Mucosa of descending colon (tissue), 3 donors: ENCODE measurements at regions not wholly inside any gene's neighbourhood (a gene's known extent, or its start where the extent isn't known, plus 50 kb on each side); places are given as distances from the start of the nearest gene placed in this dataset.
"Not testable (repeated sequence)": the region's sequence is repeated elsewhere in the genome, so short reads cannot be mapped to it uniquely, and the experiment has no call there.

Experiments
- ATAC-seq: fragments of 200-7000 bp; cut with Tn5 transposase; one replicate; pipeline ENCODE4 v1.9.1; 2020; ENCODE audit warnings: mild to moderate bottlenecking, moderate library complexity
- DNase-seq, 3 donors: peaks; one replicate each; pipeline ENCODE4 v3.0.0-alpha.2; 2020
- H3K36me3 ChIP-seq: fragments of 200-600 bp; one replicate; pipeline ENCODE4 v1.8.0; 2021; ENCODE audit warnings: low read depth, mild to moderate bottlenecking
- H3K4me1 ChIP-seq: fragments of 200-600 bp; one replicate; pipeline ENCODE4 v1.8.0; 2021; ENCODE audit warnings: low read depth, mild to moderate bottlenecking
- H3K4me3 ChIP-seq: fragments of 200-600 bp; one replicate; pipeline ENCODE4 v1.8.0; 2021; ENCODE audit warnings: mild to moderate bottlenecking
- H3K9me3 ChIP-seq: fragments of 200-600 bp; one replicate; pipeline ENCODE4 v1.8.0; 2021; ENCODE audit warnings: mild to moderate bottlenecking
- intact Hi-C, 2 donors: fragments of 100-400 bp; cut with DNase I in 1 of 2; cut with micrococcal nuclease in 1 of 2; formaldehyde crosslinking; loops; one replicate each; pipeline versions ENCODE4 v1.11.0 to v1.11.1; 2022; cut with DNase I, micrococcal nuclease
- TF ChIP-seq, protein P1 (sequence below): fragments of 200-600 bp; IDR thresholded peaks from one replicate; pipeline ENCODE4 v1.8.0; 2022; ENCODE audit warnings: antibody characterized with exemption, mild to moderate bottlenecking
- donor health status: DM: no; HTN: no; CAD: no; lungs with moderate emphysema.
- donor health status: DM: no; HTN: no; CAD: no.
- donor health status: DM: no; HTN: yes; CAD: no.

DNA sequence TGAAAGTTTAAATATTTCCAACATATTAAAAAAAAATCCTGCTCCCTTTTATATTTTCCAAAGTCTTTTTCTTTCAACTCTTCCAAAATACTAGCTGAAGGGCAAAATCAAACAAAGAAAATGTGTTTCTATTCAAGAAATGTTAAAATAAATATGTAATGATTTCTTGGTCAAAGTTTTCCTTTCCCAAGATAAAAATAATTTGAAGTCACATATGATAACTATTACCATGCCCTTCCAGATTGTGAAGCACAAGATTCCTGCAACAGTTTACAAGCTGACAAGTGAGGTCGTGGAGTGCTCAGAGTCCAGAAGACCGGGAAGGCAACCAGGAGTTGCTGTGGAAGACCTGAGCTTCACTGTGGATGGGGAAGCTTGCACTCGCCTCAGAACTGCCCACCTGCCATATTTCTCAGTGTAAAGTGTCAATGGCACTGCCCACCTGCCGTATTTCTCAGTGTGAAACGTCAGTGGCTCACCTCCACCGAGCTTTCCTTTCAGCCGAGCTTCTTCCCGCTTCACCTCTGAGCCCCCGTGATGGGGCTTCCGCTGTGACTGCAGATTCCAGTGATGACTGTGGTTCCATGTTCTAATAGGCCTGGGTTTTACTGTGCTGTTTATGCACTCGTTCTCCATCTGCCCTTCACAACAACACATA is 160.5 kb downstream of the THBS2 start:
- ATAC-seq (no peak), DNase-seq (no peak)
- intact Hi-C loops, result no loop called here
- H3K4me1 ChIP-seq, result no peaks in the 10 kb centered on the region
- H3K9me3 ChIP-seq, result peaks cover 17% of the 10 kb centered on the region
- no peak overlapping the region for H3K4me3 ChIP-seq
- TF ChIP-seq, protein P1, sequence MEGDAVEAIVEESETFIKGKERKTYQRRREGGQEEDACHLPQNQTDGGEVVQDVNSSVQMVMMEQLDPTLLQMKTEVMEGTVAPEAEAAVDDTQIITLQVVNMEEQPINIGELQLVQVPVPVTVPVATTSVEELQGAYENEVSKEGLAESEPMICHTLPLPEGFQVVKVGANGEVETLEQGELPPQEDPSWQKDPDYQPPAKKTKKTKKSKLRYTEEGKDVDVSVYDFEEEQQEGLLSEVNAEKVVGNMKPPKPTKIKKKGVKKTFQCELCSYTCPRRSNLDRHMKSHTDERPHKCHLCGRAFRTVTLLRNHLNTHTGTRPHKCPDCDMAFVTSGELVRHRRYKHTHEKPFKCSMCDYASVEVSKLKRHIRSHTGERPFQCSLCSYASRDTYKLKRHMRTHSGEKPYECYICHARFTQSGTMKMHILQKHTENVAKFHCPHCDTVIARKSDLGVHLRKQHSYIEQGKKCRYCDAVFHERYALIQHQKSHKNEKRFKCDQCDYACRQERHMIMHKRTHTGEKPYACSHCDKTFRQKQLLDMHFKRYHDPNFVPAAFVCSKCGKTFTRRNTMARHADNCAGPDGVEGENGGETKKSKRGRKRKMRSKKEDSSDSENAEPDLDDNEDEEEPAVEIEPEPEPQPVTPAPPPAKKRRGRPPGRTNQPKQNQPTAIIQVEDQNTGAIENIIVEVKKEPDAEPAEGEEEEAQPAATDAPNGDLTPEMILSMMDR, result no peak
- no peaks in the 10 kb centered on the region for H3K36me3 ChIP-seq

GRCh38 chr6:169092375-169092774 is 161.3 kb downstream of the THBS2 start:
- TF ChIP-seq, protein P1, result no peak
- intact Hi-C loops, result no loop called here
- no peak for ATAC-seq
- Histone ChIP-seq H3K4me3 (no peak overlapping the region), H3K9me3 (peaks cover 17% of the 10 kb centered on the region), H3K36me3 (no peaks in the 10 kb centered on the region), H3K4me1 (no peaks in the 10 kb centered on the region)
- DNase-seq, result no peak

GRCh38 chr6:169090514-169091127 is 163.0 kb downstream of the THBS2 start:
- H3K36me3 ChIP-seq, H3K4me3 ChIP-seq, intact Hi-C loops, ATAC-seq, DNase-seq, H3K4me1 ChIP-seq: not testable (repeated sequence)
- H3K9me3 ChIP-seq, result peaks cover 17% of the 10 kb centered on the region

DNA sequence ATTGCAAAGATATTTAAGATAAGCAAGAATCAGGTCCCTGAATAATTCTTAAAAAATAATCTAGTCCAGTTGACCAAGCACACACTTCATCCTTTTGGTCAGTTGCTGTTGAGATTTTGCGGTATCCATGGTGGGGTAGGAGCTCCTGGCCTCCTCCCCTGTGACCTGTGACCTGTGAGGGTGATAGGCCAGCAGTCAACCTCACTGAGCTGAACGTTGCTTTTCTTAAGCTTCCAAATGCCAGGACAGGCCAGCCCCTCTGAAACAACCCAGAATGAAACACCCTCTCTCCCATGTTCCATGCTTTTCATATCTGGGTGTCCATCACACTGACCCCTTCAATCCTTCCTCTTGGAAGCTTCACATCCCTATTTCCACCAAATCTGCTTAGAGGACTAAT is 164.9 kb downstream of the THBS2 start:
- no peak for ATAC-seq
- TF ChIP-seq, protein P1, result no peak
- DNase-seq, result no peak
- H3K9me3 ChIP-seq, result peaks cover 17% of the 10 kb centered on the region
- no peak overlapping the region for H3K4me3 ChIP-seq
- no peaks in the 10 kb centered on the region for H3K36me3 ChIP-seq
- no peaks in the 10 kb centered on the region for H3K4me1 ChIP-seq
- intact Hi-C loops, result no loop called here

GRCh38 chr6:169087443-169088041 is 166.1 kb downstream of the THBS2 start:
- no peaks in the 10 kb centered on the region for H3K4me1 ChIP-seq
- intact Hi-C loops, result no loop called here
- TF ChIP-seq, protein P1, result no peak
- peaks cover 17% of the 10 kb centered on the region for H3K9me3 ChIP-seq
- no peak for ATAC-seq
- no peaks in the 10 kb centered on the region for H3K36me3 ChIP-seq
- no peak for DNase-seq
- H3K4me3 ChIP-seq, result no peak overlapping the region

- H3K36me3 ChIP-seq, H3K4me1 ChIP-seq, H3K4me3 ChIP-seq, DNase-seq, ATAC-seq, intact Hi-C loops: not testable (repeated sequence)
- peaks cover 17% of the 10 kb centered on the region for H3K9me3 ChIP-seq
These were observed 167.0 kb downstream of the THBS2 start for GRCh38 chr6:169086616-169087015.
